T-helper 2 cell (primary cell): ENCODE measurements at regions not wholly inside any gene's neighbourhood (a gene's known extent, or its start where the extent isn't known, plus 50 kb on each side); places are given as distances from the start of the nearest gene placed in this dataset.
A peak's percentile ranks its signal among the peaks of the same experiment; 100 is the strongest.

Experiments used
- DNase-seq, 5 experiments: peaks; one replicate each; pipeline versions ENCODE4 v3.0.0 to v3.0.0-alpha.2; 2012 to 2022

GRCh38 chr18:67219821-67220220, 296.7 kb downstream of the DSEL start:
- DNase-seq = no peak

GRCh38 chr18:67218556-67218955, 298.0 kb downstream of the DSEL start:
- no peak for DNase-seq

- DNase-seq = peak in 4 of 5 experiments; percentile 18 to 68 (median 28)
Measured at GRCh38 chr18:67217551-67218166, 298.9 kb downstream of the DSEL start.

- no peak for DNase-seq
Measured at GRCh38 chr18:67216846-67217245, 299.7 kb downstream of the DSEL start.

- DNase-seq = no peak
Measured at GRCh38 chr18:67215686-67216085, 300.8 kb downstream of the DSEL start.

GRCh38 chr18:67211646-67212045, 304.9 kb downstream of the DSEL start:
- no peak for DNase-seq

- DNase-seq = no peak
Measured at GRCh38 chr18:67200665-67201064, 315.9 kb downstream of the DSEL start.

GRCh38 chr18:67199993-67200617, 316.4 kb downstream of the DSEL start:
- DNase-seq = peak in 1 of 5 experiments; percentile 46

- DNase-seq = no peak
Measured at GRCh38 chr18:67194886-67195285, 321.6 kb downstream of the DSEL start.

- DNase-seq = no peak
Measured at GRCh38 chr18:67192535-67192934, 324.0 kb downstream of the DSEL start.

- DNase-seq = no peak
Measured at GRCh38 chr18:67183398-67183797, 333.1 kb downstream of the DSEL start.

- no peak for DNase-seq
Measured at GRCh38 chr18:67179726-67180125, 336.8 kb downstream of the DSEL start.

GRCh38 chr18:67159662-67160061, 356.9 kb downstream of the DSEL start:
- no peak for DNase-seq

GRCh38 chr18:67154979-67155378, 361.5 kb downstream of the DSEL start:
- DNase-seq = no peak

- DNase-seq = no peak
Measured at GRCh38 chr18:67151366-67151765, 365.2 kb downstream of the DSEL start.

GRCh38 chr18:67145586-67146292, 370.8 kb downstream of the DSEL start:
- no peak for DNase-seq

- DNase-seq = no peak
Measured at GRCh38 chr18:67144329-67144728, 372.2 kb downstream of the DSEL start.

GRCh38 chr18:67143028-67143427, 373.5 kb downstream of the DSEL start:
- no peak for DNase-seq

- DNase-seq = no peak
Measured at GRCh38 chr18:67142604-67143003, 373.9 kb downstream of the DSEL start.

GRCh38 chr18:67140495-67140894, 376.0 kb downstream of the DSEL start:
- no peak for DNase-seq

GRCh38 chr18:67139899-67140298, 376.6 kb downstream of the DSEL start:
- DNase-seq = no peak

- DNase-seq = no peak
Measured at GRCh38 chr18:67135981-67136380, 380.5 kb downstream of the DSEL start.

GRCh38 chr18:67134911-67135310, 381.6 kb downstream of the DSEL start:
- no peak for DNase-seq

GRCh38 chr18:67133669-67134068, 382.9 kb downstream of the DSEL start:
- DNase-seq = no peak
